Renal cortex interstitium (tissue), 11 donors: ENCODE measurements at regions not wholly inside any gene's neighbourhood (a gene's known extent, or its start where the extent isn't known, plus 50 kb on each side); places are given as distances from the start of the nearest gene placed in this dataset.
A peak's percentile ranks its signal among the peaks of the same experiment; 100 is the strongest.
"Not testable (repeated sequence)": the region's sequence is repeated elsewhere in the genome, so short reads cannot be mapped to it uniquely, and the experiment has no call there.

Source experiments
- DNase-seq, 11 donors: peaks; one replicate each; pipeline ENCODE4 v3.0.0-alpha.2; 2013; ENCODE audit warnings: low read depth in 9 of 11, low spot score in 4 of 11; ENCODE audit errors: extremely low read depth in 1 of 11

DNA sequence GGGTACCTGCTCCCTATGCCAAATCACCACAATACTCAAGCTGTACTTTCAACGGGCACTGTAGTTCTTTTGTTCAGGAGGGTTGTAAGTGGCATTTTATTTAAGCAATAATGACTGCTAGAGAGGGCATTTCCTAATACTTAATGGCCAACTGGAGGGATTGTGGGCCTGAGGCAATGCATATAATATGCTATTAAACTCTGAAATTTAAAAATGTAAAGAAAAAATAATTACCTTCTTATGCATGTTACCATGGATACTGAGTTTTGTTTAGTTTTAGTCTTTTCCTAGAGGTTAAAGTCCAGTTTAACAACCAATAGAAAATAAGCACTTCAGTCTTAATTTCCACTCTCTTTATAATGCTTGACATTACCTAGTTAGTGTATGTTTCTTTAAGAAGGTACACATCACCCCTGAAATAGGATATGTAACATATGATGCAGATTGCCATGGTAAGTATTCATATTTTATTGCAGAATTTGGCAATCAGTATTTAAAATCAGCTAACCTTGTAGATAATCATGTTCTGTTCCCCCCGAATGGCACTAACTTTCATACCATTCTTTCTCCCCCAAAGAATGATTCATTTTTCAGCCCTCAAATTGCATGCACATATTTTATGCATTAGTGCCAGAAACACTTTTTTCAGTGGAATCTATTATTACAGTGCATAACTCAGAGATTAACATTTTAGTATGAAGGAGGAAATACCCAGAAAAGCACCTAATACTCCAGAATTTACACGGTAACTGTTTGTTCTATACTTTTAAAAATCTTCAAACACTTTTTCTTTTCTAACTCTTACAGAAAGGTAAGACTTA is 90.3 kb upstream of the ZNF438 start:
- no peak for DNase-seq

DNA sequence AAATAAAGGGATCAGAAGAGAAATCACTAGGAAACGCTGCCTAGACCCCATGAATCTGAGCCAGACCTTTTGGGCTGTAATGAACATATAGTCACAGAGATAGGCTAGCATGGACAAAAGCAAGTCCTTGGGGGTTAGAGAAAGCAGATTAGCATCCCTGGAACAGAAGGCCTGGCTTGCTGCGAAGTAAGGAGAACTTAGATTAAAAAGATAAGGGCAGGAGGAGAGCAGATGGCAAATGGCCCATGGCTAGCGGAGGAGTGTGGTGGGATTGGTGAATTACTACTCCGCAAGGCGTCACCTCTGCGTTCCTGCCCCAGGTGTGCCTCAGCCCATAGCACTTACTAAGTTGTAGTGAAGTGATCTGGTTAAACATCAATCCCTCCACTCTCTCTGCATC is 92.3 kb upstream of the ZNF438 start:
- no peak for DNase-seq

DNA sequence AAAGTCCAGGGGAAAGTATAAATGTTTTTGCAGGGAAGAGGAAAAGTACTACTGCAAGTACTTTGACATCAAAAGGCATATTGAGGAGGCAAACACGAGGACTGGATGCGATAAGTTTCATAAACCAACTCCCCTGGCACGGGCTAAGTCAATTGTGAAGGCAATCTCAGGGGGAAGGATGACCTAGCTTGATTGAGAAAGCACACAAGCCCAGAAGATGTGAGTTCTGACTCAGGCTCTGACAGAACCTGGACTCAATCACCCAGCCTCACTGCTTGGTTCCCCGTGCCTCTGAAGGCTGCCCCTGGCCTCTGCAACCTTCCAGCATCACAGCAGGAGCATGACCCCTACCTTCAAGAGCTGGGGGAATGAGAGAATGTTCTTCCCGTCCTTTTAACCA is 93.2 kb upstream of the ZNF438 start:
- no peak for DNase-seq

DNA sequence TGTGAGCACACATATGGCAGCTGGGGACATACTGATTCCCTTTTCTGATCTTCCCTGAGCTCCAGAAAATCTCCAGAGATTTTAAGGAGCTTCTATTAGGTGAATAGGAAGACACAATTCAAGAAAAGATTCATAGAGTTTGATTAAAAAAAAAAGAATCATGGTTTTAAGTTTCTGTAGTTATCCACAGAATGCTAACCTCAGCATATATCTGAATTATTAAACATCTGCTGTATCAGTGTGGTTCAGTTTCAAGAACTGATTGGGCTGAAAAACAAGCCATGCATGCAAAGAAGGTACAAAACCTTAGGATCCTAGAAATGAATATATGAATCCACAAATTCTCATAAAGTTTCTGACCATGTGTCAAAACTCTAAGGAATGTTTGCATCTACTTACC is 94.1 kb upstream of the ZNF438 start:
- no peak for DNase-seq

DNA sequence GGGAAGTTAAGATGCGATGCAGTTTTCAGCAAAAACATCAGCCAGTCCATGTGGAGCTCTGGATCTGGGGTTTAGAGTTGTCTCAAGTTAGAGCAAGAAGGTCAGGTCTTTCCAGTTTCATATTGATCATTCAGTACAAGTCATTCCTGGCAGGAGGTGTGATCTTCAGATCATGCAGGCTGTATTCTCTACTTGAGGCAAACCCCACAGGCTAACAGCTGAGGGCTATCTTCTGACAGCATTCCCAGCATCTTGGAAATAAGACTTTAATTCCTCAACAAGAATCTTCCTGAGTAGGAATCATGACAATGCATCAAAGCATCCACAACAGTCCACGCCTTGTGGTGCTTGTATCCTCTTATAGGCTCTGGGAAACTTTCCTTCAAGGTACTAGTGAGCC is 94.9 kb upstream of the ZNF438 start:
- DNase-seq: no peak

DNA sequence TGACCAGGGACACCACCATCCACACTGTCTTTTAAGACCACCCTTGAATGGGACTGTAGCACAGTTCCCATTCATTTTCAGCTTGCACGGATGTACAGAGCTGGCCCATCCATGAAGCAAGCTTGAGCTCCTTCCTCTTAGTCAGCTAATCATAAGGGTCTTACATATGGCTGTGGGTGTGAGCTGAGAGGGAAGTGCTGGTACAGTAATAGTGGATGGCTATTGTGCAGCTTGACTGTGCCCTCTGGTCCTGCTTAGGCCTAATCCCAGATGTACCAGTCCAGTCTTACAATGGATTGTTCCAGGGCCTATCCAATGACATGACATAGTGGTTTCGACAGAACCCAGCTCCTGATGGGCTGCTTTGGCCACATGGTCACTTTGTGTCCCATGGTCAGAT is 96.9 kb upstream of the ZNF438 start:
- no peak for DNase-seq

DNA sequence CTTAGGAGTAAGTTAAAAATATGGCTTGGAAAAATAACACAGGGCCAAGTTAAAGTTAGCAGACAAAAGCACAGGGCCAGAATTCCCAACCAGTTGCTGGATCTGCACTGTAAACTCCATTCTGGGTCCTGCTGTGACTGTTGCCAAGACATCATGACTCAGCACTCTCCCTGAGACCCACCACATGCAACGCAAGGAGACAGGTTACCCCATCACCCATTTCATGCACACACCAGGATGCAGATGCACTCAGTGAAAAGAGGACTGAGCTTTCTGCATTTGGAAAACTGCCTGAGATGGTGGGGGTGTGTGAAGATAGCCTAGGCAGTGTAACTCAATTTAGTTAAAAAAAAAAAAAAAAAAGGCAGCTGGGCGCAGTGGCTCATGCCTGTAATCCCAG is 97.6 kb upstream of the ZNF438 start:
- DNase-seq: no peak

DNA sequence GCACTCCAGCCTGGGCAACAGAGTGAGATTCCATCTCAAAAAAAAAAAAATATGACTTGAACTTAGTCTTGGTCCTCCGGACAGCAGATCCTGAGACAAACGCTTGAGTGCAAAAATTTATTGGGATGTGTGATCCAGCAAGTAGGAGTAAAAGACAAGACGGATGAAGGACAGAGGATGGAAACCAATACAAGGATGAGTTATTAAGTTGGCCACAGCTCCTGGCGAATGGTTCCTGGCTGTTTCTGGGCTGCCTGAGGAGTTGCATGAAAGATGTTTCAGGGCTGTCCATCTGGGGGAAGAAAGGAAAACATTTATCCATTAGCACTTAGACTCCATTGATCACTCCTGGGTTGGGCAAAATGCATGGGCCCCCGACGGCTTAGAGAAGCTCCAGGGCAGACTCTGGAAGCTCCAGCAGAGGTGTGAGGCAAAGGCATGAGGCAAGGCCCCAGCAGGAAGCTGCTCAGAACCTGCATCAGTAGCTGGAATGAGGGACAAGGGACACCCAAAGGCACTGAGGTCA is 98.3 kb upstream of the ZNF438 start:
- DNase-seq: no peak

DNA sequence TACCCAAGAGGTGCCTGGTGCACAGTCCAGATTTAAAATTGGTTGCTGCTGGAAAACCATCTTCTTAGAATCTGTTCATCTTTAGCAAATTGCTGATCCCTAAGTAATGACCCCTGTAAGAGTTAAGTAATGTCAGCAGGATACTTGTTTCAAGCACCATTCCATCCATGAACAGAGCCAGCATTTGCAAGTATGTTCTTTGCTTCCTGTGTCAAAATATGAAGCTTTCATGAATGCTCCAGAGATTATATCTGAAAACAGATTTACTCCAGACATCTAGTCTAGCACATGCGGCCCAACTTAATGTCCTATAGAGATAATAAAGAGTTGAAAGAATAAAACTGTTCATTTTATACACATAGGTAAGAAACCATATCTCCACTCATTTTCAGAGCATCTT is 98.7 kb upstream of the ZNF438 start:
- DNase-seq: no peak

DNA sequence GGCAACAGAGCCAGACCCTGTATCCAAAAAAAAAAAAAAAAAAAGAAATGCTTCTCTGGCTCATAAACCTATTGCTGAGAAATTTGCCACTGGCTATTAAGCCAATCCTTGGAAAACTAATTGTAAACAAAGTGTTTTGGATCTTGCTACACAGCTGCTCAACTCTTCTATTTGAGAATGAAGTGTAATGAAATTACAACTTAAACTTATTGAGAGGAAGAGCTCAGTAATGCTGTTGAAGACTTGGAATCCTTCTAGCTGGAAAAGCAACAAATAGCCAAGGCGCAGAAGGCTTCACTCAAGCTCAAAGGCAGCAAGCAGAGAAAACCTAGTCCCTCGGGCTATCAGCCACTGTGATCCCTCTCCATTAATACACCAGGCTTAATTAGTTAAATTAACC is 99.6 kb upstream of the ZNF438 start:
- no peak for DNase-seq

DNA sequence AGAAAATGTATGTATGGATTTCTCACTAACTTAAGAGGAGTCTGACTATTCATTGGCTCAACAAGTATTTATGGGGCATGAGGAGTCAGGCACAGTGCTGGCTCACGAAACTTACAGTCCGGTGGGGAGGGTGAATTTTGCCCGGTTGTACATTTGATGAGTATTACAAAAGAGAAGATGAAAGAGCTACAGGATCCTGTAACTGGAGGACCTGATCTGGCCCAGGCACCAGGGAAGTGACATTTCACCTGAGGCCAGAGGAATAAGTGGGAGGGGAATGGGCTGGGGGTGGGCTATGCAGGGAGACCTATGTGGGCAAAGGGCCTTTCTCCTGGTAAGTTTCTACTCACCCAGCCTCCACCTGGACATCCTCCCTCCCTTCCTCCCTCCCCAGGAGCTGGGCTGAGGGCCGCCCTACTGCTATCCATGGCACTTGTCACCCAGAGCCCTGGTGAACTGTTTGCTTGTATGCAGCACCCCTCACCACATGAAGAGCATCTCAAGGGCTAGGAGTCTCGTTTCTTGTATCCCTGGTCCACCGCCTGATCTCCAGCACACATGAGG is 101.1 kb upstream of the ZNF438 start:
- DNase-seq: no peak

DNA sequence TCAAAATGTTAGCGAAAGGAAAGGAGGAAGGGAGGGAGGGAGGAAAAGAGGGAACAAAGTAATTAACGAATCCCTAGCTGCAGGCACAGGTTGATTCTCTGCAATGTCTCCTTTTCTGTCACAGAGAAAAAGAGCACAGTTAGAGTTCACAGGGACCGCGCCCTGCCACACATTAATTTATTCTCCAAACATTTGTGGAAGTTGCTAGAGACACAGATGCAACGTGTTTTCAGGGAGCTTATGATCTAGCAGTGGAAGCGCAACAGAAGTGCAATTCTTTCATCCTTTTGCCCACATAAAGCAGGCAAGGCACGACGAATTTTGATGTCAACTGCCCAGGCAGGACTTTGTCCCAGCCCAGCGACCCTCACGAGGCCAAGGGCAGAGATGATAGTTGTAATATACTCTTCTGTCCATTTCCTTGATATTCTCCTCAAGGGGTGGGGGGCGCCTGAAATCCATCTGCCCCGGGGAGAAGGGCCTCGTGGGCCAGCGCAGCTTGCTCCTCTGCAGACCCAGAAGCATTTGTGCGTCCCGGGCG is 101.7 kb upstream of the ZNF438 start:
- DNase-seq: no peak

DNA sequence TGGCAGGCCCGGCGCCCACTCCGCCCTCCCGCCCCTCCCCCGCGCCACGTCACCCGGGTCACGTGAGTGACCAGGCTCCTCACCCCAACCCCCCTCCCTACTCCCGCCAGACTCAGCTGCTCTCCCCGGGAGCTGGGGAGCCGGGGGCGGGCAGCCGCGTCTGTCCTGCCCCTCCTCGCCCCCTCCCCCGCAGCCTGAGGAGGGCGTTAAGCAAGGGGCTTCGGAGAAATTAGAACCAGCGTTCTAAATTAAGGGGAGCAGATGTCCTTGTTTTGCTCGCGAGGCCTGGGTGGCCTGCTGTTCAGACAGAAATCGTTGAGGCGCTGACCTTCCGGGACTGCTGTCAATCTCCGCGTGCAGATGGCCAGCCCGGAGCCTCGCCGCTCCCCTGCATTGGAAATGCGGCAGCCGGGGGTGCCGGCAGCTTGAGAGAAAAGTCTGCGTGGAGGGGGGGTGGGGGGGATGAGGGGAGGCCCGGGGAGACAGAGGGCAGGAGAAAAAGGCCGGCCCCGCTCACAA is 102.2 kb upstream of the ZNF438 start:
- DNase-seq: peak in 10 of 11 donors; percentile 67 to 88 (median 83)

DNA sequence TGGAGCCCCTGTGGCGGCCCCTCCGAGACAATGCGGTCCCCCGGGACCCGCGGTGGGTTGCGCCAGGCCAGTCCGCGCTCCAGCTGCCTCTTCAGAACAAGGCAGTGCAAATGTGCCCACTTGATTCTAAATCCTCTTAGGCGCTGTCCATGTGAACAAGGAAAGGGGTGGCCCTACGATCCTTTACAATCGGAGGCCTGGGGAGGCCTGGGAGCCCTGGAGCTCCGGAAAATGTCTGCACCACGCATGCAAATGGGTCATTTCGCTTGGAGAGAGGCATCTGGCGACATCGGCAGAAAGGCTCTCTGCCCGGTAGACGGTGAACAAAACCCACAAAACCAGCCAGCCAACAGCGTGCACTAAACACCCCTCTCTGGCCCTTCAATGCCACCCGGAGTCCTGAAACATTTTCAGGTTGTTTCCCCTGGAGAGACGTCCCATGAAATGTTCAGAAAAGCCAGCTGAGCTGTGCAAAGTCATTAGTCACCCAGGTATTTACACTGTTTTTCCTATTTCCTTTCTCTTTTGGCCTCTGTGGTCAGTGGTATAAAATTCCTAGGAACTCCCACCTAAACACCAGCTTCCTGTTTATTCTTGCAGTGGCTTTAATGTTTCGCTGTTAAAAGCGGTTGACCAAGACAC is 102.8 kb upstream of the ZNF438 start:
- peak in 8 of 11 donors; percentile 40 to 77 (median 55) for DNase-seq

DNA sequence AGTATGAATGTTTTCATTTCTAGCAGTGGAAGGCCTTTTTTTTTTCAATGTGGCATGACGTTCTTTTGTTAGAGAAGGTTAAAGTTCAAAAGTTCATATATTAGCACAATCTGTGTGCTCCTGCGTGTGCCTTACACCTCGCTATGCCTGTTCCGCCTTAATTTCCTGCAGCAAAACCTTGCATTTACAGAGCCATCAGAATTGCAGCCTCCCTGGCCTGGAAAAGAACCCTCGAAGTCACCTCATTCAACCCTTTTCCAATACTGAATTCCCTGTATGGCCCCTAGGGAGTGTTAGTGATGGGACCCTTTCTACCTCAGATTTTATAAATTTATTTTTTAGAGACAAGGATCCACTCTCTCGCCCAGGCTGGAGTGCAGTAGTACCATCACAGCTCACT is 103.5 kb upstream of the ZNF438 start:
- DNase-seq: no peak

DNA sequence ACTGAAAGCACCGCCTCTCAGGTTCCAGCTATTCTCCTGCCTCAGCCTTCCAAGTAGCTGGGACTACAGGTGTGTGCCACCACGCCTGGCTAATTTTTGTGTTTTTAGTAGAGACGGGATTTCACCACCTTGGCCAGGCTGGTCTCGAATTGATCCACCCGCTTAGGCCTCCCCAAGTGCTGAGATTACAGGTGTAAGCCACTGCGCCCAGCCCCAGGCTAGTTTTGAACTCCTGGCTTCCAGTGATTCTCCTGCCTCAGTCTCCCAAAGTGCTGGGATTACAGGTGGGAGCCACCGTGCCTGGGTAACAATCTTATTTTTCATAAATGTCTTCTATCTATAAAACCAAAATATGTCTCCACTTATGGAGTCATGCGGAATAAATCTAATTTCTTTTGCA is 104.1 kb upstream of the ZNF438 start:
- not testable (repeated sequence) for DNase-seq

DNA sequence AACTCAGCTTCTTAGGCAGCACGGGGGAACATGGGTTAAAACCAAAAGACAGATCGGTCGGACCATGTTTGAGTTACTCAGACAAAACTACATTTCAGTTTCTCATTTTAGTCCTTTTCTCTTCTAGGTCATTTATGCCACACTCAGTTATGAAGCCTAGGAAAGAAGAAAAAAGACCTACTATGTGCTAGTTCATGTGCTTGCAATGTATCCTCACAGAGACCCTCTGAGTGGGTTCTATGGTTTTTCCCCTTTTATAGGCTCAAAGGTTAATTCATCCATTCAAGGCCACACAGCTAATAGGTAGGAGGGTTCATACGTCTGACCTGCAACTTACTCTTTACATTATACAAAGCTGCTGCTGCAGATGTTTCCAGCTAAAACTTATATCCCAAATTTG is 104.7 kb upstream of the ZNF438 start:
- no peak for DNase-seq

DNA sequence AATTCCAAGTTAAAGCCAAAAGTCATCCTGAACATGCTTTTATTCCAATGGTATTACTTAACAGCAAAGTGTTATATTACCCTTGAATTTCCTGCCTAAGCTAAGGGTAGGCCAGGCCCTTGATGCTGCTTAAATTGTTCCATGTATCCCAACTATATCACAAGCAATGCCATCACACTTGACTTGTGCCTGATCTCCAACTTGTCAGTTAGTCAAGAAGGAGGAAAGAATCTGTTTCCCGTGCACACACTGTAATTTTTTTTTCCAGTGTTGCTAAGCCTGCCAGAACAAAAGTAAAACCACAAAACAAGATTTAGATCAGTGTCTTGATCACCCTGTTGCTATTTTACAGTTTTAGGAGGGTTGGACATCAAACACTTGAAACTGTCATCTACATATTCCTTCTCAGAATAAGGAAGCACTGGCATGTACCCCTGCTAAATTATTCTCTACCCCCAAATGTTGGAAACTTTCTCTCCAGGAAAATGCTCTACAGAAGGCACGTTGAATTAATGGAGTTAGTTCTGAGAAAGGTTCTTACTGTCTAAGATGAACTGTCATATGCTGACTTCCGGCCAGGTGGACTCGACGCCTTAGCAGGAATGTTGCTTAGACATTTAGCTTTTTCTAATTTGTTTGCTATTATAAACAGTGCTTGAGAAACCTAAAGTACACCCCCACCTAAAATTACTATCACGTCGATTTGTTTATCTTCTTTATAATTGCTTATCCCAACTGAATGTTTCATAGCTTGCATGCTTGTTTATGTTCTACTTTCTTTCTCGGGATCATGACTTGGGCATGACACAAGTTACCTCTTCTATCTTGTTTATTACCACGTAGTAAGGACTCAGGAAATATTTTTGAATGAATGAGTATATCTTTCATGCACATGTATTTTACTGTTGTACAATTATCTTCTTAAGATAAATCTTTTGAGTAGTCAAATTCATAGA is 105.5 kb upstream of the ZNF438 start:
- no peak for DNase-seq

DNA sequence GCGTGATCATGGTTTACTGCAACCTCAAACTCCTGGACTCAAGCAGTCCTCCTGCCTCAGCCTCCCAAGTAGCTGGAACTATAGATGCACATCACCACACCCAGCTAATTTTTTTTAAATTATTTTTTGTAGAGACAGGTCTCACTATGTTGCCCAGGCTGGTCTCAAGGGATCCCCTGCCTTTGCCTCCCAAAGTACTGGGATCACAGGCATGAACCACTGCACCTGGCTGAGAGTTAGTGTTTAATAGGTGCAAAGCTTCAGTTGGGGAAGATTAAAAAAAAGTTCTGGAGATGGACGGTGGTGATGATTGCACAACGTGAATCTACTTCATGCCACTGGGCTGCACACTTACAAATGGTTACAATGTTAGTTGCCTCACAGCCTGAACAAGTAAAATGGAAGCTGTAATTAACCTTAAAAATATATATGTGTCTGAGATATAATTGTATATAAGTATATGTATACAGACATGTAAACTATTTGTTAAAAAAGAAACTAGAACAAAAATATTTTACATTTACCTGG is 106.4 kb upstream of the ZNF438 start:
- no peak for DNase-seq
